ENCODE measurements at regions not wholly inside any gene's neighbourhood (a gene's known extent, or its start where the extent isn't known, plus 50 kb on each side); places are given as distances from the start of the nearest gene placed in this dataset.

DNA sequence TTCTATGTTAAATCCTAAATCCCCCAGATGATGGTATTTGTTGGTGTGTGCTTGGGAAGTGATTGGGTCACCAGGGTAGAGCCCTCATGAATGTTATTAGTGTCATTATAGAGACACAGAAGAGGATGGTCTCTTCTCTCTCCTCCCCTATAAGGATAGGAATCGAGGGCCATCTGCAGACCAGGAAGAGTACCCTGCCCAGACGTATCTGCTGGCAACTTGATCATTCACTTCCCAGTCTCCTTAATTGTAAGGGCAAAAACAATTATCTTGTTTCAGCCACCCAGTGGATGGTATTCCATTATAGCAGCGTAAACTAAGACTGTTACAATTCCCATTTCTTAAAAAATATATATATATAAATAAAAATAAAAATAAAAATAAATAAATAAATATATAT is 892.2 kb downstream of the SI start:
- Histone ChIP-seq H3K27me3 (ENCODE audit: control insufficient read depth in 2 of 2, insufficient read depth in 2 of 2, low read length in 2 of 2) (no peaks in the 10 kb centered on the region), H2AFZ (ENCODE audit: low read depth, low read length) (no peak overlapping the region), H3K4me3 (replicated peaks in 1 of 3; ENCODE audit: insufficient read depth in 1 of 3, low read depth in 1 of 3, low read length in 3 of 3) (no peak overlapping the region), H3K36me3 (ENCODE audit: control insufficient read depth in 2 of 2, extremely low read depth in 1 of 2, insufficient read depth in 2 of 2, low read length in 2 of 2) (no peaks in the 10 kb centered on the region), H3K9me3 (replicated peaks; ENCODE audit: control insufficient read depth, insufficient read depth, low read length) (peaks cover 3% of the 10 kb centered on the region), H3K9ac (replicated peaks; ENCODE audit: extremely low read depth, insufficient read depth, low read length) (no peak overlapping the region), H3K79me2 (ENCODE audit: control insufficient read depth, insufficient read depth, low read length) (no peaks in the 10 kb centered on the region), H3K9me1 (replicated peaks; ENCODE audit: control insufficient read depth, extremely low read depth, insufficient read depth, low read length) (no peaks in the 10 kb centered on the region), H3K27ac (ENCODE audit: insufficient read depth, low read depth, low read length) (no peak overlapping the region), H3K4me2 (ENCODE audit: insufficient read depth, low read length) (no peak overlapping the region), H3K4me1 (ENCODE audit: control insufficient read depth, extremely low read depth, insufficient read depth, low read length) (no peaks in the 10 kb centered on the region), H4K20me1 (replicated peaks; ENCODE audit: control insufficient read depth, extremely low read depth, insufficient read depth, low read length) (no peaks in the 10 kb centered on the region)
- ChIA-PET CTCF (no interaction called here), POLR2A (no interaction called here)
- intact Hi-C loops (cut with micrococcal nuclease) (no loop called here), dilution Hi-C loops (cut with MboI; ENCODE audit: extremely low pct_ligation_motif_present, low sequenced_read_pairs) (no loop called here)
- TF ChIP-seq GATA2 (IDR thresholded peaks at IDR 0.05; ENCODE audit: insufficient read depth, insufficient read length, low read depth, low read length) (no peak), POLR2AphosphoS5 (IDR thresholded peaks at IDR 0.05; ENCODE audit: insufficient read depth, low read depth, low read length) (no peak)
- TF ChIP-seq, protein P1, sequence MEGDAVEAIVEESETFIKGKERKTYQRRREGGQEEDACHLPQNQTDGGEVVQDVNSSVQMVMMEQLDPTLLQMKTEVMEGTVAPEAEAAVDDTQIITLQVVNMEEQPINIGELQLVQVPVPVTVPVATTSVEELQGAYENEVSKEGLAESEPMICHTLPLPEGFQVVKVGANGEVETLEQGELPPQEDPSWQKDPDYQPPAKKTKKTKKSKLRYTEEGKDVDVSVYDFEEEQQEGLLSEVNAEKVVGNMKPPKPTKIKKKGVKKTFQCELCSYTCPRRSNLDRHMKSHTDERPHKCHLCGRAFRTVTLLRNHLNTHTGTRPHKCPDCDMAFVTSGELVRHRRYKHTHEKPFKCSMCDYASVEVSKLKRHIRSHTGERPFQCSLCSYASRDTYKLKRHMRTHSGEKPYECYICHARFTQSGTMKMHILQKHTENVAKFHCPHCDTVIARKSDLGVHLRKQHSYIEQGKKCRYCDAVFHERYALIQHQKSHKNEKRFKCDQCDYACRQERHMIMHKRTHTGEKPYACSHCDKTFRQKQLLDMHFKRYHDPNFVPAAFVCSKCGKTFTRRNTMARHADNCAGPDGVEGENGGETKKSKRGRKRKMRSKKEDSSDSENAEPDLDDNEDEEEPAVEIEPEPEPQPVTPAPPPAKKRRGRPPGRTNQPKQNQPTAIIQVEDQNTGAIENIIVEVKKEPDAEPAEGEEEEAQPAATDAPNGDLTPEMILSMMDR (IDR thresholded peaks at IDR 0.05; ENCODE audit: extremely low read depth in 1 of 2, insufficient read depth in 1 of 2, low read depth in 1 of 2, low read length in 2 of 2): no peak
- TF ChIP-seq, protein P2, sequence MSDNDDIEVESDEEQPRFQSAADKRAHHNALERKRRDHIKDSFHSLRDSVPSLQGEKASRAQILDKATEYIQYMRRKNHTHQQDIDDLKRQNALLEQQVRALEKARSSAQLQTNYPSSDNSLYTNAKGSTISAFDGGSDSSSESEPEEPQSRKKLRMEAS (IDR thresholded peaks at IDR 0.05; ENCODE audit: insufficient read depth, insufficient read length): no peak
- no TSS peak for BruUV-seq (replicated peaks)
- DNase-seq (ENCODE audit: low read depth, low spot score): no peak
- FAIRE-seq: no peak

DNA sequence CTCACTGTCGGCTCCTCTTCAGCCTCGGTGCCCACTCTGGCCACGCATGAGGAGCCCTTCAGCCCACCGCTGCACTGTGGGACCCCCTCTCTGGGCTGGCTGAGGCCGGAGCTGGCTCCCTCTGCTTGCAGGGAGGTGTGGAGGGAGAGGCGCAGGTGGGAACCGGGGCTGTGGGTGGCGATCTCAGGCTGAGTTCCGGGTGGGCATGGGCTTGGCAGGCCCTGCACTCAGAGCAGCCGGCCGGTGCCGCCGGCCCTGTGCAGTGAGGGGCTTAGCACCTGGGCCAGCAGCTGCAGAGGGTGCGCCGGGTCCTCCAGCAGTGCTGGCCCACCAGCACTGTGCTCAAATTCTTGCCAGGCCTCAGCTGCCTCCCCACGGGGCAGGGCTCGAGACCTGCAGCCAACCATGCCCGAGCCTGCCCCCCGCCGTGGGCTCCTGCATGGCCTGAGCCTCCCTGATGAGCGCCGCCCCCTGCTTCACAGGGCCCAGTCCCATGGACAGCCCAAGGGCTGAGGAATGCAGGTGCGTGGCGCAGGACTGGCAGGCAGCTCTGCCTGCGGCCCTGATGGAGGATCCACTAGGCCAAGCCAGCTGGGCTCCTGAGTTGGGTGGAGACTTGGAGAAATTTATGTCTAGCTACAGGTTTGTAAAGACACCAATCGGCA is 899.1 kb downstream of the SI start:
- Histone ChIP-seq H3K9me3 (replicated peaks; ENCODE audit: control insufficient read depth, insufficient read depth, low read length) (peaks cover under 1% of the 10 kb centered on the region), H3K4me2 (ENCODE audit: insufficient read depth, low read length) (no peak overlapping the region), H3K4me1 (ENCODE audit: control insufficient read depth, extremely low read depth, insufficient read depth, low read length) (no peaks in the 10 kb centered on the region), H3K27me3 (ENCODE audit: control insufficient read depth in 2 of 2, insufficient read depth in 2 of 2, low read length in 2 of 2) (no peaks in the 10 kb centered on the region), H3K27ac (ENCODE audit: insufficient read depth, low read depth, low read length) (no peak overlapping the region), H3K79me2 (ENCODE audit: control insufficient read depth, insufficient read depth, low read length) (no peaks in the 10 kb centered on the region), H3K9ac (replicated peaks; ENCODE audit: extremely low read depth, insufficient read depth, low read length) (no peak overlapping the region), H2AFZ (ENCODE audit: low read depth, low read length) (no peak overlapping the region), H4K20me1 (replicated peaks; ENCODE audit: control insufficient read depth, extremely low read depth, insufficient read depth, low read length) (no peaks in the 10 kb centered on the region), H3K9me1 (replicated peaks; ENCODE audit: control insufficient read depth, extremely low read depth, insufficient read depth, low read length) (no peaks in the 10 kb centered on the region), H3K4me3 (replicated peaks in 1 of 3; ENCODE audit: insufficient read depth in 1 of 3, low read depth in 1 of 3, low read length in 3 of 3) (no peak overlapping the region), H3K36me3 (ENCODE audit: control insufficient read depth in 2 of 2, extremely low read depth in 1 of 2, insufficient read depth in 2 of 2, low read length in 2 of 2) (no peaks in the 10 kb centered on the region)
- no peak for FAIRE-seq
- CTCF ChIA-PET: no interaction called here
- dilution Hi-C loops (cut with MboI; ENCODE audit: extremely low pct_ligation_motif_present, low sequenced_read_pairs): no loop called here
- TF ChIP-seq JUN (IDR thresholded peaks at IDR 0.05; ENCODE audit: borderline replicate concordance, insufficient read depth, insufficient read length, low read depth) (no peak), POLR2A (IDR thresholded peaks at IDR 0.05; ENCODE audit: low read depth, low read length) (no peak), GATA2 (IDR thresholded peaks at IDR 0.05; ENCODE audit: insufficient read depth, insufficient read length, low read depth, low read length) (no peak), POLR2AphosphoS5 (IDR thresholded peaks at IDR 0.05; ENCODE audit: insufficient read depth, low read depth, low read length) (no peak), MYC (IDR thresholded peaks at IDR 0.05; ENCODE audit: low read depth, low read length) (no peak), FOS (IDR thresholded peaks at IDR 0.05; ENCODE audit: borderline replicate concordance, insufficient read depth, low read length) (no peak), EZH2 (IDR thresholded peaks at IDR 0.05; ENCODE audit: borderline replicate concordance, low read depth, low read length, severe bottlenecking) (no peak)
- TF ChIP-seq, protein P2 (IDR thresholded peaks at IDR 0.05; ENCODE audit: insufficient read depth, insufficient read length): no peak
- TF ChIP-seq, protein P1 (IDR thresholded peaks at IDR 0.05; ENCODE audit: extremely low read depth in 1 of 2, insufficient read depth in 1 of 2, low read depth in 1 of 2, low read length in 2 of 2): no peak
- BruUV-seq (replicated peaks): no TSS peak
- intact Hi-C loops (cut with micrococcal nuclease): no loop called here
- no peak for DNase-seq (ENCODE audit: low read depth, low spot score)
- POLR2A ChIA-PET: no interaction called here

Measured in endothelial cell of umbilical vein (primary cell).